Mesenchymal stem cell (in vitro differentiated cells and primary cell): ENCODE measurements at regions not wholly inside any gene's neighbourhood (a gene's known extent, or its start where the extent isn't known, plus 50 kb on each side); places are given as distances from the start of the nearest gene placed in this dataset.
A peak's percentile ranks its signal among the peaks of the same experiment; 100 is the strongest.

Source experiments
- DNase-seq: peaks from one replicate; pipeline ENCODE4 v3.0.0-alpha.2; 2013
- H2AFZ ChIP-seq: one replicate; pipeline ENCODE4 v1.6.1; 2013; ENCODE audit warnings: low read depth, mild to moderate bottlenecking, control low read depth, inconsistent platforms, low read length, moderate library complexity
- H2AK5ac ChIP-seq: 2 replicates; pipeline ENCODE4 v1.6.1; 2013; ENCODE audit warnings: low read length, moderate library complexity, mild to moderate bottlenecking, inconsistent platforms; ENCODE audit not compliant: severe bottlenecking
- H2BK120ac ChIP-seq: one replicate; pipeline ENCODE4 v1.6.1; 2013; ENCODE audit warnings: low read depth, mild to moderate bottlenecking, inconsistent platforms, low read length, moderate library complexity
- H2BK12ac ChIP-seq, 2 experiments: one replicate each; pipeline ENCODE4 v1.6.1; 2013; ENCODE audit warnings: inconsistent platforms in 2 of 2, low read length in 2 of 2, mild to moderate bottlenecking in 2 of 2, moderate library complexity in 2 of 2, control low read depth in 1 of 2
- H2BK15ac ChIP-seq: one replicate; pipeline ENCODE4 v1.6.1; 2013; ENCODE audit warnings: mild to moderate bottlenecking, low read depth, inconsistent platforms; ENCODE audit not compliant: poor library complexity, severe bottlenecking
- H2BK5ac ChIP-seq: 2 replicates; pipeline ENCODE4 v1.6.1; 2013; ENCODE audit warnings: low read depth, mild to moderate bottlenecking, low read length, control low read depth, inconsistent platforms; ENCODE audit not compliant: poor library complexity, severe bottlenecking
- H3K14ac ChIP-seq, 2 experiments: one replicate each; pipeline ENCODE4 v1.6.1; 2013; ENCODE audit warnings: inconsistent platforms in 2 of 2, low read length in 2 of 2, control low read depth in 1 of 2, mild to moderate bottlenecking in 1 of 2, moderate library complexity in 1 of 2
- H3K18ac ChIP-seq, 2 experiments: one replicate each; pipeline ENCODE4 v1.6.1; 2013; ENCODE audit warnings: inconsistent platforms in 2 of 2, low read length in 2 of 2, control low read depth in 1 of 2, low read depth in 1 of 2, mild to moderate bottlenecking in 1 of 2
- H3K23ac ChIP-seq, 2 experiments: one replicate each; pipeline ENCODE4 v1.6.1; 2013; ENCODE audit warnings: inconsistent platforms in 2 of 2, low read length in 2 of 2, mild to moderate bottlenecking in 2 of 2, moderate library complexity in 2 of 2, control low read depth in 1 of 2
- H3K27ac ChIP-seq: 2 replicates; pipeline ENCODE4 v1.5.1; 2013; ENCODE audit warnings: mild to moderate bottlenecking, moderate library complexity, low read length, control low read depth, inconsistent platforms; ENCODE audit not compliant: poor library complexity, severe bottlenecking
- H3K27me3 ChIP-seq, 2 experiments: 2 replicates each; pipeline versions ENCODE4 v1.6.1 to v1.7.0; 2013; ENCODE audit warnings: low read length in 2 of 2, mild to moderate bottlenecking in 2 of 2, moderate library complexity in 2 of 2, control low read depth in 1 of 2, inconsistent platforms in 1 of 2; ENCODE audit not compliant: control insufficient read depth in 1 of 2, insufficient read depth in 1 of 2
- H3K36me3 ChIP-seq, 2 experiments: 2 replicates each; pipeline versions ENCODE4 v1.6.1 to v1.7.0; 2013; ENCODE audit warnings: low read length in 2 of 2, control low read depth in 1 of 2, inconsistent platforms in 1 of 2, low read depth in 1 of 2, mild to moderate bottlenecking in 1 of 2; ENCODE audit not compliant: insufficient read depth in 2 of 2, control insufficient read depth in 1 of 2
- H3K4ac ChIP-seq, 2 experiments: one replicate each; pipeline ENCODE4 v1.6.1; 2013; ENCODE audit warnings: inconsistent platforms in 2 of 2, low read length in 2 of 2, mild to moderate bottlenecking in 2 of 2, moderate library complexity in 2 of 2, control low read depth in 1 of 2, low read depth in 1 of 2
- H3K4me1 ChIP-seq: 2 replicates; pipeline ENCODE4 v1.6.1; 2013; ENCODE audit warnings: low read depth, low read length, control low read depth; ENCODE audit not compliant: control insufficient read depth, insufficient read depth
- H3K4me2 ChIP-seq: 2 replicates; pipeline ENCODE4 v1.6.1; 2013; ENCODE audit warnings: low read length, mild to moderate bottlenecking, inconsistent platforms; ENCODE audit not compliant: poor library complexity, severe bottlenecking
- H3K4me3 ChIP-seq, 2 experiments: 2 replicates each; pipeline versions ENCODE4 v1.5.1 to v1.7.0; 2013; ENCODE audit warnings: low read length in 2 of 2, mild to moderate bottlenecking in 2 of 2, control low read depth in 1 of 2, low read depth in 1 of 2; ENCODE audit not compliant: insufficient read depth in 1 of 2
- H3K79me1 ChIP-seq: replicated peaks from 2 replicates; pipeline ENCODE4 v1.6.1; 2013; ENCODE audit warnings: mild to moderate bottlenecking, control low read depth, low read length, inconsistent platforms; ENCODE audit not compliant: poor library complexity, severe bottlenecking
- H3K9ac ChIP-seq: 2 replicates; pipeline ENCODE4 v1.7.0; 2013; ENCODE audit warnings: mild to moderate bottlenecking, low read length, moderate library complexity
- H3K9me3 ChIP-seq: 2 replicates; pipeline ENCODE4 v1.7.0; 2013; ENCODE audit warnings: mild to moderate bottlenecking, low read length; ENCODE audit not compliant: control insufficient read depth
- H4K8ac ChIP-seq: one replicate; pipeline ENCODE4 v1.6.1; 2013; ENCODE audit warnings: inconsistent platforms, mild to moderate bottlenecking, low read length, moderate library complexity
- H4K91ac ChIP-seq: one replicate; pipeline ENCODE4 v1.6.1; 2013; ENCODE audit warnings: mild to moderate bottlenecking, low read length, inconsistent platforms
- WGBS: methylation state at CpG from one replicate; pipeline ENCODE4 v1.1.7; 2013; ENCODE audit warnings: mixed read lengths; 5-methylcytosine and 5-hydroxymethylcytosine counted together

DNA sequence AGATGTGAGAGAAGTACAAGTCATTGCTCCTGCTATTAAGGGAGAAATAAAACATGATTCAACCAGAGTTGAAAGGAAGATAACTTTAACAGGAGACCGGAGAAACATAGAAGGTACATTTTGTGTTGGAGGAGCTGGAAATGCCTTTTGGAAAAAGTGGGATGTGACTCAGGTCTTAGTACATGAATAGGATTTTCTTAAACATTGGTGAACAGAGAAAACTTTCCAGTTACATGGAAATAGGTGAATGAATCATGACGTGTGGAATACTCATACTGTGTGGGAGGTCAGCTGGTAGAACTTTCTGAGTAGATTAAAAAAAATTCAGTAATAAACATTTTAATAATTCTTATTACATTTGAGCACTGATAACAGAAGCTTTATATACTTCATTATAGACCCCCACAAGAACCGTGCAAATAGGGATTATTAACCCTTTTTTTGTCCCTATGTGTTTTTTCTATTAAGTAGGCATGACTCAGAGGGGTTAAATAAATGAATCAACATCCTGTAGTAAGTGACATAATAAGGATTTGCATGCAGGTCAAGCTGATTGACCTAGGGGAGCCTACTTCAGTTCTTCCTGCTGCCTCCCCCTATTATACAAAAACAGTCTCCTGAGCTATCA, 710.5 kb downstream of the NOVA1 start:
- Histone ChIP-seq H2AFZ (peak overlapping the region; percentile 27), H4K91ac (no peak overlapping the region), H3K9ac (no peak overlapping the region), H2BK15ac (no peak overlapping the region), H3K23ac (no peak overlapping the region), H3K4ac (no peak overlapping the region), H3K79me1 (no peaks in the 10 kb centered on the region), H3K9me3 (no peaks in the 10 kb centered on the region), H2BK12ac (no peak overlapping the region), H3K4me3 (no peak overlapping the region), H4K8ac (no peak overlapping the region), H3K27me3 (no peaks in the 10 kb centered on the region), H3K18ac (no peak overlapping the region), H3K4me1 (no peaks in the 10 kb centered on the region), H3K4me2 (no peak overlapping the region), H2BK5ac (no peak overlapping the region), H3K36me3 (no peaks in the 10 kb centered on the region), H3K27ac (no peak overlapping the region), H2AK5ac (no peak overlapping the region), H2BK120ac (no peak overlapping the region), H3K14ac (no peak overlapping the region)
- DNase-seq = peak; percentile 29
- 21% methylated on average over 1 of the region's 3 CpGs for WGBS

DNA sequence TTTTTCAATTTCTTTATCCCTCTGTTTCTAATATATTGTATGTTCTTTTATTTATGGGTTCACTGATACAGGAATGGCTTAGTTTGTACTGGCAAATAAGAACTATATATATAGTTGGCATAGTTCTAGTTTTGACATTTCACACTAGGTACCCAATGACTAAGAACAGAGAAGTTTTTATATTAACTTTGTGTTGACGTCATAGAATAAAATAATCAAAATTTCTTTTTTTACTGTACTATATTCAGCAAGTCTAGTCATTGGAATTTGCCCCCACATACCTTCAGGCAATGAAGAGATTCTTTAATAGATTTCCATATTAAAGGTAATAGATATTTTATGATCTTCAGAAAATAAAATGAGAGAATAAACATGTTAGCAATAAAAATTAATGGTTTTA, 713.2 kb downstream of the NOVA1 start:
- no peaks in the 10 kb centered on the region for H3K4me1 ChIP-seq
- no CpG with 5 or more reads among the region's 1 CpG for WGBS
- H3K27me3 ChIP-seq = no peaks in the 10 kb centered on the region
- H3K4ac ChIP-seq = no peak overlapping the region
- H3K4me2 ChIP-seq = no peak overlapping the region
- no peak for DNase-seq
- H4K91ac ChIP-seq = no peak overlapping the region
- no peak overlapping the region for H2BK5ac ChIP-seq
- no peak overlapping the region for H3K18ac ChIP-seq
- no peak overlapping the region for H2BK15ac ChIP-seq
- H2BK120ac ChIP-seq = no peak overlapping the region
- no peak overlapping the region for H2AFZ ChIP-seq
- H3K36me3 ChIP-seq = no peaks in the 10 kb centered on the region
- no peaks in the 10 kb centered on the region for H3K9me3 ChIP-seq
- no peak overlapping the region for H3K27ac ChIP-seq
- no peak overlapping the region for H3K9ac ChIP-seq
- no peak overlapping the region for H3K23ac ChIP-seq
- no peaks in the 10 kb centered on the region for H3K79me1 ChIP-seq
- no peak overlapping the region for H2AK5ac ChIP-seq
- H3K4me3 ChIP-seq = no peak overlapping the region
- H3K14ac ChIP-seq = no peak overlapping the region
- no peak overlapping the region for H4K8ac ChIP-seq
- no peak overlapping the region for H2BK12ac ChIP-seq

- no peak overlapping the region for H3K4me3 ChIP-seq
- H2BK12ac ChIP-seq = no peak overlapping the region
- no peak overlapping the region for H2AK5ac ChIP-seq
- no peaks in the 10 kb centered on the region for H3K27me3 ChIP-seq
- H3K4me1 ChIP-seq = no peaks in the 10 kb centered on the region
- no peak overlapping the region for H3K4me2 ChIP-seq
- H3K9me3 ChIP-seq = no peaks in the 10 kb centered on the region
- H3K23ac ChIP-seq = no peak overlapping the region
- H3K79me1 ChIP-seq = no peaks in the 10 kb centered on the region
- H3K36me3 ChIP-seq = no peaks in the 10 kb centered on the region
- no peak overlapping the region for H3K4ac ChIP-seq
- H3K9ac ChIP-seq = no peak overlapping the region
- no peak overlapping the region for H4K91ac ChIP-seq
- H3K27ac ChIP-seq = no peak overlapping the region
- no peak overlapping the region for H2AFZ ChIP-seq
- no peak overlapping the region for H2BK5ac ChIP-seq
- H4K8ac ChIP-seq = no peak overlapping the region
- WGBS = no CpG with 5 or more reads among the region's 2 CpGs
- no peak overlapping the region for H2BK120ac ChIP-seq
- no peak overlapping the region for H3K14ac ChIP-seq
- DNase-seq = no peak
- no peak overlapping the region for H2BK15ac ChIP-seq
- H3K18ac ChIP-seq = no peak overlapping the region
These were observed 714.9 kb downstream of the NOVA1 start for GRCh38 chr14:25882899-25883298.

GRCh38 chr14:25875475-25875874, 722.4 kb downstream of the NOVA1 start:
- Histone ChIP-seq H3K18ac (no peak overlapping the region), H3K79me1 (no peaks in the 10 kb centered on the region), H4K8ac (no peak overlapping the region), H2AFZ (no peak overlapping the region), H3K36me3 (no peaks in the 10 kb centered on the region), H2BK120ac (no peak overlapping the region), H3K9me3 (no peaks in the 10 kb centered on the region), H3K9ac (no peak overlapping the region), H2BK15ac (no peak overlapping the region), H3K27me3 (no peaks in the 10 kb centered on the region), H4K91ac (no peak overlapping the region), H2BK5ac (no peak overlapping the region), H3K4me1 (no peaks in the 10 kb centered on the region), H3K4me3 (no peak overlapping the region), H2AK5ac (no peak overlapping the region), H3K23ac (no peak overlapping the region), H2BK12ac (no peak overlapping the region), H3K4me2 (no peak overlapping the region), H3K4ac (no peak overlapping the region), H3K27ac (no peak overlapping the region), H3K14ac (no peak overlapping the region)
- WGBS = 75% methylated on average over 2 of the region's 2 CpGs
- no peak for DNase-seq
